Right lobe of liver (tissue), 4 donors: ENCODE measurements at regions not wholly inside any gene's neighbourhood (a gene's known extent, or its start where the extent isn't known, plus 50 kb on each side); places are given as distances from the start of the nearest gene placed in this dataset.

ENCODE experiments used
- POLR2A ChIP-seq: fragments of 450-650 bp; IDR thresholded peaks from one replicate; pipeline ENCODE4 v1.6.1; 2017; ENCODE audit warnings: antibody characterized with exemption, mild to moderate bottlenecking
- TF ChIP-seq, protein P1 (sequence below), 4 donors: fragments of 200-600 bp in 3 of 4; fragments of 450-650 bp in 1 of 4; IDR thresholded peaks; one replicate each; pipeline versions ENCODE4 v1.5.1 to v1.8.0; 2016 to 2022; ENCODE audit warnings: antibody characterized with exemption in 4 of 4, mild to moderate bottlenecking in 2 of 4
- donor health status: DM: no; HTN: no; CAD: no.
- donor health status: DM: no; HTN: no; CAD: no.
- donor health status: DM: no; HTN: yes; CAD: no.

DNA sequence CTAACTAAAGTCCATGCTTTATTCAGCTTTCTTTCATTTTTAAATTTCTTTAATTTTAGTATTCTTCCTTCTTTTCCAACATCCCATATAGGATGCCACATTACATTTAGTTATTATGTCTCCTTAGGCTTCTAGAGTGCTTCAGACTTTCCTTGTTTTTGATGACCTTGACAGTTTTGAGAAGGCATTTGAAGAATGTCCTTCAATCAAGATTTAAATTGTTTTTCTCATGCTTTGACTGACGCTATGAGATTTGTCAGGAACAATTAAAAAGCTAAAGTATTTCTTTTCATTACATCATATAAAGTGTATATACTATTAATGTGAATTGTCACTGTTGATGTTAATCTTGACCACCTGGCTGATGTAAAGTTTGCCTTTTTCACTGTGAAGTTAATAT lies 173.7 kb upstream of the LYPLAL1 start:
- TF ChIP-seq, protein P1, sequence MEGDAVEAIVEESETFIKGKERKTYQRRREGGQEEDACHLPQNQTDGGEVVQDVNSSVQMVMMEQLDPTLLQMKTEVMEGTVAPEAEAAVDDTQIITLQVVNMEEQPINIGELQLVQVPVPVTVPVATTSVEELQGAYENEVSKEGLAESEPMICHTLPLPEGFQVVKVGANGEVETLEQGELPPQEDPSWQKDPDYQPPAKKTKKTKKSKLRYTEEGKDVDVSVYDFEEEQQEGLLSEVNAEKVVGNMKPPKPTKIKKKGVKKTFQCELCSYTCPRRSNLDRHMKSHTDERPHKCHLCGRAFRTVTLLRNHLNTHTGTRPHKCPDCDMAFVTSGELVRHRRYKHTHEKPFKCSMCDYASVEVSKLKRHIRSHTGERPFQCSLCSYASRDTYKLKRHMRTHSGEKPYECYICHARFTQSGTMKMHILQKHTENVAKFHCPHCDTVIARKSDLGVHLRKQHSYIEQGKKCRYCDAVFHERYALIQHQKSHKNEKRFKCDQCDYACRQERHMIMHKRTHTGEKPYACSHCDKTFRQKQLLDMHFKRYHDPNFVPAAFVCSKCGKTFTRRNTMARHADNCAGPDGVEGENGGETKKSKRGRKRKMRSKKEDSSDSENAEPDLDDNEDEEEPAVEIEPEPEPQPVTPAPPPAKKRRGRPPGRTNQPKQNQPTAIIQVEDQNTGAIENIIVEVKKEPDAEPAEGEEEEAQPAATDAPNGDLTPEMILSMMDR (IDR thresholded peaks at IDR 0.05), result no peak
- no peak for TF ChIP-seq POLR2A
